Activated B cell treated with CpG ODN at 0.5 μM for 24 hours (primary cell): ENCODE measurements at regions not wholly inside any gene's neighbourhood (a gene's known extent, or its start where the extent isn't known, plus 50 kb on each side); places are given as distances from the start of the nearest gene placed in this dataset.
"Not testable (repeated sequence)": the region's sequence is repeated elsewhere in the genome, so short reads cannot be mapped to it uniquely, and the experiment has no call there.

Experiments
- ATAC-seq: fragments of 200-7000 bp; cut with Tn5 transposase; one replicate; pipeline ENCODE4 v1.10.0; 2021; ENCODE audit warnings: low read depth, mild to moderate bottlenecking, moderate library complexity
- CTCF ChIA-PET: fragments of 350-600 bp; sonication (Branson Sonifier 250); formaldehyde crosslinking; loops from one replicate; lab custom pipeline; 2021; ENCODE audit warnings: antibody characterized with exemption; lab: Charles Lee
- POLR2A ChIA-PET: fragments of 350-600 bp; sonication (Branson Sonifier 250); formaldehyde crosslinking; loops from one replicate; lab custom pipeline; 2021; ENCODE audit warnings: antibody characterized with exemption; lab: Charles Lee
- DNase-seq: peaks from one replicate; pipeline ENCODE4 v3.0.0; 2022
- H3K27ac Mint-ChIP-seq: one replicate; pipeline ENCODE4 v1.8.0; 2020; ENCODE audit warnings: mixed read lengths
- H3K27me3 Mint-ChIP-seq: one replicate; pipeline ENCODE4 v1.8.0; 2021; ENCODE audit warnings: mixed read lengths
- H3K36me3 Mint-ChIP-seq: one replicate; pipeline ENCODE4 v1.8.0; 2021; ENCODE audit warnings: low read depth, mixed read lengths
- H3K4me1 Mint-ChIP-seq: one replicate; pipeline ENCODE4 v1.8.0; 2021; ENCODE audit warnings: mixed read lengths
- H3K4me3 Mint-ChIP-seq: one replicate; pipeline ENCODE4 v1.8.0; 2020; ENCODE audit warnings: mild to moderate bottlenecking, mixed read lengths
- H3K9me3 Mint-ChIP-seq: one replicate; pipeline ENCODE4 v1.8.0; 2020; ENCODE audit warnings: mixed read lengths
- intact Hi-C: fragments of 100-400 bp; cut with micrococcal nuclease; formaldehyde crosslinking; loops from one replicate; pipeline ENCODE4 v1.15.1; 2024
- TF ChIP-seq, protein P1 (sequence below): fragments of 200-600 bp; IDR thresholded peaks from one replicate; pipeline ENCODE4 v1.8.0; 2022; ENCODE audit warnings: antibody characterized with exemption, mild to moderate bottlenecking

DNA sequence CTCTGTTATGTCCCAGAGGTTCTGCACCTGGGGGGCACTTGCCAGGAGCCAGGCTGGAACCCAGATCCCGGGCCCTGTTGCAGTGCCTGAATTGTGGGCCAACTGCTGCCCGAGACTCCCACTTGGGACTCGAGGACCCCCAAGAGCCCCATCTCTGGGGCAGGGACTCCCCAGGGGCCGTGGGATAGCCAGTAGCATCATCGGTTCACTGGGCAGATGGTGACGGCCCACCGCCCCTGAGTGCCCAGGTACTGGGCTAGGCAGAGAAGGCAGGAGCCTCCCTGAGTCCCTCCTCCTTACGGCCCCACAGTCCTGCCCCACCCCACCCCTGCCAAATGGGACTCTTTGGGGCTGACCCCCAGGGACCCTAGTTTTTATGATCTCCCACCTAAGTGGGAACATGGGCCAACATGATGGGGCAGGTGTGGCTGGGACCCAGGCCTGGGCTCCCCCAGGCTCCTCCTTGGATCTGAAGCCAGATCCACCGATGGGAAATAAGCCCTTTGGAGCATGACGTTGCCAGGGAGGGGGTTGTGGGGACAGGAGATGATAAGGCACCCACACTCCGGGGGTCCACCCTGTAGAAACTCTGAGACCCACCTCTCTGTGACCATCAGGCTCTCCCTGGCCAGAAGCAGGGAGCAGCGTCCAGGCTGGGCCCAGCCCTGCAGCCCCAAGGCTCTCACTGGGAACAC is 94.5 kb upstream of the FGF3 start:
- ChIA-PET CTCF (no interaction called here), POLR2A (no interaction called here)
- peaks cover 2% of the 10 kb centered on the region for H3K9me3 Mint-ChIP-seq
- no peaks in the 10 kb centered on the region for H3K4me1 Mint-ChIP-seq
- no peak overlapping the region for H3K27ac Mint-ChIP-seq
- no peak for ATAC-seq
- no peaks in the 10 kb centered on the region for H3K36me3 Mint-ChIP-seq
- no peak for DNase-seq
- H3K27me3 Mint-ChIP-seq = peaks cover 11% of the 10 kb centered on the region
- intact Hi-C loops = no loop called here
- TF ChIP-seq, protein P1, sequence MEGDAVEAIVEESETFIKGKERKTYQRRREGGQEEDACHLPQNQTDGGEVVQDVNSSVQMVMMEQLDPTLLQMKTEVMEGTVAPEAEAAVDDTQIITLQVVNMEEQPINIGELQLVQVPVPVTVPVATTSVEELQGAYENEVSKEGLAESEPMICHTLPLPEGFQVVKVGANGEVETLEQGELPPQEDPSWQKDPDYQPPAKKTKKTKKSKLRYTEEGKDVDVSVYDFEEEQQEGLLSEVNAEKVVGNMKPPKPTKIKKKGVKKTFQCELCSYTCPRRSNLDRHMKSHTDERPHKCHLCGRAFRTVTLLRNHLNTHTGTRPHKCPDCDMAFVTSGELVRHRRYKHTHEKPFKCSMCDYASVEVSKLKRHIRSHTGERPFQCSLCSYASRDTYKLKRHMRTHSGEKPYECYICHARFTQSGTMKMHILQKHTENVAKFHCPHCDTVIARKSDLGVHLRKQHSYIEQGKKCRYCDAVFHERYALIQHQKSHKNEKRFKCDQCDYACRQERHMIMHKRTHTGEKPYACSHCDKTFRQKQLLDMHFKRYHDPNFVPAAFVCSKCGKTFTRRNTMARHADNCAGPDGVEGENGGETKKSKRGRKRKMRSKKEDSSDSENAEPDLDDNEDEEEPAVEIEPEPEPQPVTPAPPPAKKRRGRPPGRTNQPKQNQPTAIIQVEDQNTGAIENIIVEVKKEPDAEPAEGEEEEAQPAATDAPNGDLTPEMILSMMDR = no peak
- no peak overlapping the region for H3K4me3 Mint-ChIP-seq

DNA sequence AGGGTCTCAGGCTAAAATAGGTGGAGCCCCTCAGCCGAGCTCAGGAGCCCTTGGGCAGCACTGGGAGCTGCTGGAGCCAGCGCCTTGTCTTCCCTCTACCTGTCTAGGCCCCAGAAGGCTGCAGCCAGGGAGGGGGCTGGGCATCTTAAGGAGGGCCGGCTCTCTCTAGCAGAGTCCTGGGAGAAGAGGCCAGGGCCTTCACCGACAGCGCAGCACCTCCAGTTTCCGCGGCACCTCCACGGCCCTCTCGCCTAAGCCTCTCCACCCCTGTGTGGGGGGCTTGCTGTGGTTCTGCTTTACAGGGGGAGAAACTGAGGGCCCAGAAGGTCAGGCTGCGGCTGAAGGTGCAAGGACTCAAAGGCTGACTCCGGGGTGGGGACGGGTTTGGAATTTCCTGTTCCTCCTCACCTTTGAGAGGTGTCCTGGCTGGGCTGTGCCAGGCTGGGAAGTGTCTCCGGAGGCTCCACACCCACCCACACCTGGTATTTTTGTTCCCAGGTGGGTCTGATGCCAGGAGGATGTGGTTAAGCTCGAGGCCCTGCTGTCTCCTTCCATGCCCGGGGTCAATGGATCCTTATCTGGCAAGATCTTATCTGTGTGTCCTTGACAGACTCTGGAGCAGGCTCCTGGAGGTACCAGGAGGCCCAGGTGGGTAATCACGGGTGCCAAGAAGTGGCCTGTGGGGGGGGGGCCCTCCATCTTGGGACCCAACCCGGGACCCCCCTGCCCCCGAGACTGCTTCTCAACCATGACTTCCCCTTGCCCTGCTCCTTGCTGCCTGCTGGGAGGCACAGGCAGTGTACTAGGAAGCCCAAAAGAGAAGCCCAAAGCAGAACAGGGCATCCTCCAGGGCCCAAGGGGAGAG is 95.3 kb upstream of the FGF3 start:
- no peaks in the 10 kb centered on the region for H3K36me3 Mint-ChIP-seq
- intact Hi-C loops = loop anchor here (5.0 kb wide), 1 partner anchor 843 kb away; no protein-coding TSS in a partner anchor
- TF ChIP-seq, protein P1 = no peak
- no peak overlapping the region for H3K4me3 Mint-ChIP-seq
- no peaks in the 10 kb centered on the region for H3K4me1 Mint-ChIP-seq
- CTCF ChIA-PET = interaction anchor here (0.7 kb wide), 1 partner anchor 33 kb away, joined by 3 read pairs; no protein-coding TSS in a partner anchor
- peaks cover 2% of the 10 kb centered on the region for H3K9me3 Mint-ChIP-seq
- no peak overlapping the region for H3K27ac Mint-ChIP-seq
- no peak for DNase-seq
- peaks cover 11% of the 10 kb centered on the region for H3K27me3 Mint-ChIP-seq
- no peak for ATAC-seq
- POLR2A ChIA-PET = no interaction called here

DNA sequence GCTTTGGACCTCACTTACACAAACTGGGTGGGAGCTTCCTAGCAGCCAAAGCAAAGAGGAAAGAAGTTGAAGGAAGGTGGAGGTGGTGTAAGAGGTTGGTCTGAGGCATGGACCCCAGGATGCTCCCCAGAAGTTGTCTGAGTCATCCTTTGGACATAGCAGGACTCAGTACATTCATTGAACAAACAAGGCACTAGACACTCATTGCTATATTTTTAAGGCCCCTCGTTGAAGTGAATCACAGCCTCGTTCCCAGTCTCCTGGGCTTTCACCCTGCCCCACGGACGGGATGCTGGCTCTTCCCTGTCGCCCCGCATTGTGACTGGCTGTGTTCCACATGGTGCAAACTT is 95.9 kb upstream of the FGF3 start:
- Mint-ChIP-seq H3K27ac (no peak overlapping the region), H3K36me3 (no peaks in the 10 kb centered on the region), H3K4me3 (no peak overlapping the region), H3K4me1 (no peaks in the 10 kb centered on the region), H3K27me3 (peaks cover 11% of the 10 kb centered on the region), H3K9me3 (peaks cover 2% of the 10 kb centered on the region)
- ChIA-PET CTCF (no interaction called here), POLR2A (no interaction called here)
- ATAC-seq (no peak), DNase-seq (no peak)
- TF ChIP-seq, protein P1 = no peak
- intact Hi-C loops = loop anchor here (5.0 kb wide), 1 partner anchor 842 kb away; no protein-coding TSS in a partner anchor

DNA sequence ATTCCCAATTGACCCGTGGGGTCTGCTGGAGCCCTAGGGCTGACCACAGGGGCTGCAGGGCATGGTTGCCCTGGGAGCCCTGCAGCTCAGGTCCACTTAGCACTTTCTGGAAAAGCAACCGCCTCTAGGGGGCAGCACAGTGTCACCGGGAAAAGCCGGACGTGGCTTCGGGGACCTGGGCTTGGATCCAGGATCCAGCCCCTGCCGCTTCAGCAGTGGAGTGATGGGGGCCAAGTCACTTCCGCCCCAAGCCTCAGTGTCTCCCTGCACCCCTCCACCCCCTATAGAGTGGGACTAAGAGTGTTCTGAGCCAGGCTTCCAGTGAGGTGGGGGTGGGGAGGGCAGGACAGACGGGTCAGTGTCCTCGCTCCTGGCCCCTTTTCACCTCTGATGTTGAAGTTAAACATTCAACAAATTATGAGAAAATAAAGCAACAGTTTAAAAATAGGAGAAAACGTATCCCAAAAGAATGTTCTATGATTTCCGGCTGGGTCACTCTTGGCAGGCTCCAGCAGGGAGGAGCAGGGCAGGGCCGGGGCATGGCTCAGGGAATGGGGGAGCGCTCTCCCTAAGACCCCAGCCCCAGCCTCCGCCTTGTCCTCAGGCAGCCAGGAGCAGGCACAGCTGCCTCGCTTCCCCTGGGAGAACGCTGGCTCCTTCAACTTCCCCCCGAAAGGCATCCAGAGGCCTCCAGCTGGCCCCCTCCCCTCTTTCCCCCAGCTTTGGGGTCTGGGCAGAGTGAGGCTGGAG is 96.5 kb upstream of the FGF3 start:
- intact Hi-C loops = loop anchor here (5.0 kb wide), 1 partner anchor 842 kb away; no protein-coding TSS in a partner anchor
- Mint-ChIP-seq H3K4me3 (no peak overlapping the region), H3K4me1 (no peaks in the 10 kb centered on the region), H3K27me3 (peaks cover 11% of the 10 kb centered on the region), H3K36me3 (no peaks in the 10 kb centered on the region), H3K9me3 (peaks cover 2% of the 10 kb centered on the region), H3K27ac (no peak overlapping the region)
- TF ChIP-seq, protein P1 = no peak
- ATAC-seq (no peak), DNase-seq (no peak)
- ChIA-PET POLR2A (no interaction called here), CTCF (no interaction called here)

DNA sequence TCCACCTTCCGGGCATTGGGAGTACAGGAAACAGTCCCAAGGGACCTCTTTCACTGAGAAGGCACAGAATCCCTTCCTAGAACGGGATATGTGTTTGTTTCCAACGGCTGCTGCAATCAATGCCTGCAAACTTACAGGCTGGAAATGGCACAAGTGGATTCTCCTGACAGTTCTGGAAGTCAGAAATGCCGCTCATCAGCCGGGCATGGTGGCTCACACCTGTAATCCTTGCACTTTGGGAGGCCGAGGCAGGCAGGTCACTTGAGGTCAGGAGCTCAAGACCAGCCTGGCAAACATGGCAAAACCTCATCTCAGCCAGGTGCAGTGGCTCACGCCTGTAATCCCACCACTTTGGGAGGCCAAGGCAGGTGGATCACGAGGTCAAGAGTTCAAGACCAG is 97.0 kb upstream of the FGF3 start:
- H3K27me3 Mint-ChIP-seq, H3K27ac Mint-ChIP-seq, CTCF ChIA-PET, ATAC-seq, H3K4me3 Mint-ChIP-seq, H3K9me3 Mint-ChIP-seq, H3K36me3 Mint-ChIP-seq, H3K4me1 Mint-ChIP-seq, DNase-seq, POLR2A ChIA-PET: not testable (repeated sequence)
- intact Hi-C loops = loop anchor here (5.0 kb wide), 1 partner anchor 841 kb away; no protein-coding TSS in a partner anchor
